HL-60 (cell line): ENCODE measurements at regions not wholly inside any gene's neighbourhood (a gene's known extent, or its start where the extent isn't known, plus 50 kb on each side); places are given as distances from the start of the nearest gene placed in this dataset.

Source experiments
- DNase-seq, 2 experiments: peaks; one replicate each; pipeline ENCODE4 v3.0.0-alpha.2; 2010 to 2020; ENCODE audit warnings: low read depth in 1 of 2, low spot score in 1 of 2
- H3K27ac ChIP-seq: fragments of 250-450 bp; sonication (Bioruptor Pico); replicated peaks from 2 replicates; pipeline ENCODE4 v1.5.1; 2020; ENCODE audit warnings: mild to moderate bottlenecking, moderate library complexity
- H3K27me3 ChIP-seq: fragments of 250-450 bp; sonication (Bioruptor Pico); 2 replicates; pipeline ENCODE4 v1.5.1; 2021; ENCODE audit warnings: mild to moderate bottlenecking, moderate library complexity; ENCODE audit not compliant: insufficient read depth, poor library complexity, severe bottlenecking
- H3K4me3 ChIP-seq: replicated peaks from 2 replicates; pipeline ENCODE4 v1.5.1; 2011; ENCODE audit warnings: mild to moderate bottlenecking, control low read depth, low read length; ENCODE audit not compliant: insufficient read depth
- GABPA ChIP-seq: IDR thresholded peaks from 2 replicates; pipeline ENCODE4 v1.6.1; 2012; ENCODE audit warnings: low read depth
- POLR2AphosphoS5 ChIP-seq: IDR thresholded peaks from 2 replicates; pipeline ENCODE4 v1.6.1; 2012; ENCODE audit warnings: low read depth
- SPI1 ChIP-seq: IDR thresholded peaks from 2 replicates; pipeline ENCODE4 v1.6.1; 2012; ENCODE audit warnings: low read depth, mild to moderate bottlenecking, borderline replicate concordance
- TF ChIP-seq, protein P1 (sequence below): IDR thresholded peaks from 2 replicates; pipeline ENCODE4 v1.6.1; 2012; ENCODE audit warnings: low read depth; ENCODE audit not compliant: insufficient replicate concordance
- TF ChIP-seq, protein P2 (sequence below): IDR thresholded peaks from one replicate; pipeline ENCODE4 v1.5.1; 2011; ENCODE audit warnings: low read length, control low read depth, inconsistent platforms; ENCODE audit not compliant: insufficient read depth

DNA sequence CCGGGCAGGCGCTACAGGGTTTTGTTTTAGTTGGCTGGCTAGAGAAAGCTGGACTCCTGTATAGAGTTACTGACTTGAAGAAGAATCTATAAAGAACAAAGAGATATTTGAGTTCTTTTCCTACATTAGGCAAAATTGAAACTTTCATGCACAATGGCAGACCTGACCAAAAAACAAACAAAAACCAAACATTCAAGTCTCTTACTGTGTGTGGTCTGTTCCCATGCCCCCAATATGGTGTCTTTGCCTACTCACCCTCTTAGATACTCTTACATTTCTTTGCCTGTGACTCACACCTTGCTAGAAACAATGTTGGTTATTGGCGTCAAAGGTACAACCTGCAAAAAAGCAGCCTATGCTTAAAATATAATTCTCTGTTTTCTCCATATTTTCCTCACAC is 109.5 kb upstream of the TMC3 start:
- Histone ChIP-seq H3K27me3 (no peaks in the 10 kb centered on the region), H3K27ac (no peak overlapping the region), H3K4me3 (no peak overlapping the region)
- TF ChIP-seq, protein P1, sequence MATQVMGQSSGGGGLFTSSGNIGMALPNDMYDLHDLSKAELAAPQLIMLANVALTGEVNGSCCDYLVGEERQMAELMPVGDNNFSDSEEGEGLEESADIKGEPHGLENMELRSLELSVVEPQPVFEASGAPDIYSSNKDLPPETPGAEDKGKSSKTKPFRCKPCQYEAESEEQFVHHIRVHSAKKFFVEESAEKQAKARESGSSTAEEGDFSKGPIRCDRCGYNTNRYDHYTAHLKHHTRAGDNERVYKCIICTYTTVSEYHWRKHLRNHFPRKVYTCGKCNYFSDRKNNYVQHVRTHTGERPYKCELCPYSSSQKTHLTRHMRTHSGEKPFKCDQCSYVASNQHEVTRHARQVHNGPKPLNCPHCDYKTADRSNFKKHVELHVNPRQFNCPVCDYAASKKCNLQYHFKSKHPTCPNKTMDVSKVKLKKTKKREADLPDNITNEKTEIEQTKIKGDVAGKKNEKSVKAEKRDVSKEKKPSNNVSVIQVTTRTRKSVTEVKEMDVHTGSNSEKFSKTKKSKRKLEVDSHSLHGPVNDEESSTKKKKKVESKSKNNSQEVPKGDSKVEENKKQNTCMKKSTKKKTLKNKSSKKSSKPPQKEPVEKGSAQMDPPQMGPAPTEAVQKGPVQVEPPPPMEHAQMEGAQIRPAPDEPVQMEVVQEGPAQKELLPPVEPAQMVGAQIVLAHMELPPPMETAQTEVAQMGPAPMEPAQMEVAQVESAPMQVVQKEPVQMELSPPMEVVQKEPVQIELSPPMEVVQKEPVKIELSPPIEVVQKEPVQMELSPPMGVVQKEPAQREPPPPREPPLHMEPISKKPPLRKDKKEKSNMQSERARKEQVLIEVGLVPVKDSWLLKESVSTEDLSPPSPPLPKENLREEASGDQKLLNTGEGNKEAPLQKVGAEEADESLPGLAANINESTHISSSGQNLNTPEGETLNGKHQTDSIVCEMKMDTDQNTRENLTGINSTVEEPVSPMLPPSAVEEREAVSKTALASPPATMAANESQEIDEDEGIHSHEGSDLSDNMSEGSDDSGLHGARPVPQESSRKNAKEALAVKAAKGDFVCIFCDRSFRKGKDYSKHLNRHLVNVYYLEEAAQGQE = no peak
- no peak for TF ChIP-seq POLR2AphosphoS5
- no peak for TF ChIP-seq SPI1
- TF ChIP-seq, protein P2, sequence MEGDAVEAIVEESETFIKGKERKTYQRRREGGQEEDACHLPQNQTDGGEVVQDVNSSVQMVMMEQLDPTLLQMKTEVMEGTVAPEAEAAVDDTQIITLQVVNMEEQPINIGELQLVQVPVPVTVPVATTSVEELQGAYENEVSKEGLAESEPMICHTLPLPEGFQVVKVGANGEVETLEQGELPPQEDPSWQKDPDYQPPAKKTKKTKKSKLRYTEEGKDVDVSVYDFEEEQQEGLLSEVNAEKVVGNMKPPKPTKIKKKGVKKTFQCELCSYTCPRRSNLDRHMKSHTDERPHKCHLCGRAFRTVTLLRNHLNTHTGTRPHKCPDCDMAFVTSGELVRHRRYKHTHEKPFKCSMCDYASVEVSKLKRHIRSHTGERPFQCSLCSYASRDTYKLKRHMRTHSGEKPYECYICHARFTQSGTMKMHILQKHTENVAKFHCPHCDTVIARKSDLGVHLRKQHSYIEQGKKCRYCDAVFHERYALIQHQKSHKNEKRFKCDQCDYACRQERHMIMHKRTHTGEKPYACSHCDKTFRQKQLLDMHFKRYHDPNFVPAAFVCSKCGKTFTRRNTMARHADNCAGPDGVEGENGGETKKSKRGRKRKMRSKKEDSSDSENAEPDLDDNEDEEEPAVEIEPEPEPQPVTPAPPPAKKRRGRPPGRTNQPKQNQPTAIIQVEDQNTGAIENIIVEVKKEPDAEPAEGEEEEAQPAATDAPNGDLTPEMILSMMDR = no peak
- TF ChIP-seq GABPA = no peak
- no peak for DNase-seq

DNA sequence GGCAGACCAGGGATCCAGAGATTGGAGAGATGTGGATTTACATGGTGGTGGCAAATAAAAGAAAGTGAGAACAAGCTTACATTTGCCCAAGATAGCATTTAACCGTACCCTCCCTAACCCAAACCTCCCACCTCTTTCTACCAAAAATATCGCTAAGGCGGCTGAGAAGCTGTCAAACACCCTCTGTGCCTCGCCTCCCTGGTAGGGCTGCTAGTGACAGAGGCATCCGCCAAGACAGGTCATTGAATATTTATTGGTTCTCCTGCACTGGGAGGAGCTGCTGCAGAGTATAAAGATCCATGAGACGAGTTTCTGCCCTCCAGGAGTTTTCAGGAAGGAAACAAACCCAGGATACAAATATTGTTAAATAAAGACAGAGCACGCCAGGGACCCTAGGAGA is 107.3 kb upstream of the TMC3 start:
- Histone ChIP-seq H3K27me3 (no peaks in the 10 kb centered on the region), H3K27ac (no peak overlapping the region), H3K4me3 (no peak overlapping the region)
- DNase-seq = no peak
- TF ChIP-seq POLR2AphosphoS5 = no peak
- TF ChIP-seq, protein P2 = no peak
- no peak for TF ChIP-seq GABPA
- no peak for TF ChIP-seq SPI1
- TF ChIP-seq, protein P1 = no peak

DNA sequence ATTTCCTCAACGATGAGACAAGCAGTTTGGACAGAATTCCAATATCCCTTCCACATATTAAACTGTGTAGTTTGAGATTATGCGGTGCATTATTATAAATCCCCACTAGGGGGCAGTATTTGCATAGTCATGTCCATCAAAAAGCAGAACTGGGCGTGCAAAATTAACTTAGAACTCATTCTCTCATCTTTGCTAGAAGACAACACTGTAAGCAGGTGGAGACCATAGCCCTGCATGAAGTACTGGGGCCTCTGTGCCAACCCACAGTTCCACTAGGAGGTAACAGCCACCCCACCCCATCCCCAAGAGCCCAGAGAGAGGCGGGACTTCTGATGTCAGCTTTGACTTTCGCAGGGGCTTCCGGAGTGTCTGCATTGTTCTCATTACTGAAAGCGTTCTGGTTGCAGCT is 106.6 kb upstream of the TMC3 start:
- no peaks in the 10 kb centered on the region for H3K27me3 ChIP-seq
- no peak overlapping the region for H3K27ac ChIP-seq
- H3K4me3 ChIP-seq = no peak overlapping the region
- peak in 1 of 2 experiments; percentile 46 for DNase-seq
- peak; percentile 94 for TF ChIP-seq SPI1
- no peak for TF ChIP-seq POLR2AphosphoS5
- TF ChIP-seq, protein P2 = peak; percentile 64

DNA sequence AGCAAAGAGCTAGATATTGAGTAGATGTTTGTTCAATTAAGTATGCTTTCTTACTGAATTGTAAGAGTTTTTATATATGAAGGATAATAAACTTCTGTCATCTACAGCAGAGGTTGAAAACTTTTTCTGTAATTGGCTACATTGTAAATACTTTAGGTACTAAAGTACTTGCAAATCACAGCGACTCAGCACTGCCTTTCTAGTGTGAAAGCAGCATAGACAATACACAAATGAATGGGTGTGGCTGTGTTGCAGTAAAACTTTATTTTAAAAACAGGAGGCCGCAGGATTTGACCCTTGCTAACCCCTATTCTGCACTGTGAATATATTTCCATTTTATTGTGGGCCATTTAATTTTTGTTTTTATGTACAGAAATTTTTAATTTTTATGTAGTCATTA is 104.3 kb upstream of the TMC3 start:
- no peaks in the 10 kb centered on the region for H3K27me3 ChIP-seq
- DNase-seq = no peak
- no peak for TF ChIP-seq GABPA
- TF ChIP-seq, protein P2 = no peak
- TF ChIP-seq, protein P1 = no peak
- no peak for TF ChIP-seq SPI1
- no peak for TF ChIP-seq POLR2AphosphoS5
- no peak overlapping the region for H3K4me3 ChIP-seq
- H3K27ac ChIP-seq = no peak overlapping the region
